ENCODE measurements at regions not wholly inside any gene's neighbourhood (a gene's known extent, or its start where the extent isn't known, plus 50 kb on each side); places are given as distances from the start of the nearest gene placed in this dataset.

DNA sequence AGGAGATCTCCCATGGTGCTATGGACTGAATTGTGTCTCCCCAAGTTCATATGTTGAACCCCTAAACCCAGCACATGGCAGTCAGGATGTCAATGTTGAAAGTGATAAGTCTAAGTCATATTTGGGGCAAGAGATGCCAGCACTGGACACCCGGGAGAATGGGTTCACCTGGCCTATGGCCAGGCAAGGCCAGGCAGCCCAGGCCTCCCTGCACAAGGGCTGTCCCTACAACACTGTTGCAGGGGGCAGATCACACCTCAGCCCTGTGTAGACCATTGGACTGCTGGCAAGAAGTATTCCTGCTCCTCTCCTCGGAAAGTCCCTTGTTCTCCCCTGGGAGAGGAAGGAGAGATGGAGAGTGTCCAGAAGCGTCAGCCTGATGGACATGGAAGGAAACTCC, 240.5 kb downstream of the GADD45G start:
- Histone ChIP-seq H3K27ac (ENCODE audit: extremely low read depth, low read depth, low read length) (no peak overlapping the region), H3K36me3 (ENCODE audit: control insufficient read depth in 2 of 2, insufficient read depth in 1 of 2, low read length in 2 of 2) (no peaks in the 10 kb centered on the region), H3K4me3 (ENCODE audit: low read depth, low read length) (no peak overlapping the region), H3K9me3 (ENCODE audit: control insufficient read depth, insufficient read depth, low read depth, low read length) (no peaks in the 10 kb centered on the region), H3K4me1 (ENCODE audit: control insufficient read depth, insufficient read depth, low read length) (no peaks in the 10 kb centered on the region)
- TF ChIP-seq BCL11A (tag by site-specific recombination; IDR thresholded peaks at IDR 0.05; ENCODE audit: low read depth), result no peak
- TF ChIP-seq ZBTB48 (tag by site-specific recombination; IDR thresholded peaks at IDR 0.05), result no peak
- no peak for TF ChIP-seq KLF17 (tag by site-specific recombination; IDR thresholded peaks at IDR 0.05)
- TF ChIP-seq ZXDB (tag by site-specific recombination; IDR thresholded peaks at IDR 0.05), result no peak
- TF ChIP-seq, protein P1, sequence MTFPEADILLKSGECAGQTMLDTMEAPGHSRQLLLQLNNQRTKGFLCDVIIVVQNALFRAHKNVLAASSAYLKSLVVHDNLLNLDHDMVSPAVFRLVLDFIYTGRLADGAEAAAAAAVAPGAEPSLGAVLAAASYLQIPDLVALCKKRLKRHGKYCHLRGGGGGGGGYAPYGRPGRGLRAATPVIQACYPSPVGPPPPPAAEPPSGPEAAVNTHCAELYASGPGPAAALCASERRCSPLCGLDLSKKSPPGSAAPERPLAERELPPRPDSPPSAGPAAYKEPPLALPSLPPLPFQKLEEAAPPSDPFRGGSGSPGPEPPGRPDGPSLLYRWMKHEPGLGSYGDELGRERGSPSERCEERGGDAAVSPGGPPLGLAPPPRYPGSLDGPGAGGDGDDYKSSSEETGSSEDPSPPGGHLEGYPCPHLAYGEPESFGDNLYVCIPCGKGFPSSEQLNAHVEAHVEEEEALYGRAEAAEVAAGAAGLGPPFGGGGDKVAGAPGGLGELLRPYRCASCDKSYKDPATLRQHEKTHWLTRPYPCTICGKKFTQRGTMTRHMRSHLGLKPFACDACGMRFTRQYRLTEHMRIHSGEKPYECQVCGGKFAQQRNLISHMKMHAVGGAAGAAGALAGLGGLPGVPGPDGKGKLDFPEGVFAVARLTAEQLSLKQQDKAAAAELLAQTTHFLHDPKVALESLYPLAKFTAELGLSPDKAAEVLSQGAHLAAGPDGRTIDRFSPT (tag by site-specific recombination; IDR thresholded peaks at IDR 0.05), result no peak
- ChIA-PET CTCF (no interaction called here), POLR2A (no interaction called here)

GRCh38 chr9:89845862-89846261, 241.1 kb downstream of the GADD45G start:
- TF ChIP-seq KLF8 (tag by site-specific recombination; IDR thresholded peaks at IDR 0.05) (no peak), ZNF701 (tag by site-specific recombination; IDR thresholded peaks at IDR 0.05) (no peak), ZNF792 (tag by site-specific recombination; IDR thresholded peaks at IDR 0.05) (no peak), KLF17 (tag by site-specific recombination; IDR thresholded peaks at IDR 0.05) (no peak), ZBTB48 (tag by site-specific recombination; IDR thresholded peaks at IDR 0.05) (no peak), ZNF311 (tag by site-specific recombination; IDR thresholded peaks at IDR 0.05; ENCODE audit: borderline replicate concordance) (no peak), ZNF830 (tag by site-specific recombination; IDR thresholded peaks at IDR 0.05; ENCODE audit: low read depth) (no peak), ZSCAN16 (tag by site-specific recombination; IDR thresholded peaks at IDR 0.05) (no peak), ZNF211 (tag by site-specific recombination; IDR thresholded peaks at IDR 0.05; ENCODE audit: low read depth) (no peak), ZBTB17 (tag by site-specific recombination; IDR thresholded peaks at IDR 0.05) (no peak), REPIN1 (tag by site-specific recombination; IDR thresholded peaks at IDR 0.05; ENCODE audit: low read depth) (no peak), ZNF433 (tag by site-specific recombination; IDR thresholded peaks at IDR 0.05; ENCODE audit: low read depth) (no peak), KLF10 (tag by site-specific recombination; IDR thresholded peaks at IDR 0.05) (no peak)
- TF ChIP-seq, protein P2, sequence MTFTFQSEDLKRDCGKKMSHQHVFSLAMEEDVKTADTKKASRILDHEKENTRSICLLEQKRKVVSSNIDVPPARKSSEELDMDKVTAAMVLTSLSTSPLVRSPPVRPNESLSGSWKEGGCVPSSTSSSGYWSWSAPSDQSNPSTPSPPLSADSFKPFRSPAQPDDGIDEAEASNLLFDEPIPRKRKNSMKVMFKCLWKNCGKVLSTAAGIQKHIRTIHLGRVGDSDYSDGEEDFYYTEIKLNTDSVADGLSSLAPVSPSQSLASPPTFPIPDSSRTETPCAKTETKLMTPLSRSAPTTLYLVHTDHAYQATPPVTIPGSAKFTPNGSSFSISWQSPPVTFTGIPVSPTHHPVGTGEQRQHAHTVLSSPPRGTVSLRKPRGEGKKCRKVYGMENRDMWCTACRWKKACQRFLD (tag by site-specific recombination; IDR thresholded peaks at IDR 0.05), result no peak
- TF ChIP-seq, protein P3, sequence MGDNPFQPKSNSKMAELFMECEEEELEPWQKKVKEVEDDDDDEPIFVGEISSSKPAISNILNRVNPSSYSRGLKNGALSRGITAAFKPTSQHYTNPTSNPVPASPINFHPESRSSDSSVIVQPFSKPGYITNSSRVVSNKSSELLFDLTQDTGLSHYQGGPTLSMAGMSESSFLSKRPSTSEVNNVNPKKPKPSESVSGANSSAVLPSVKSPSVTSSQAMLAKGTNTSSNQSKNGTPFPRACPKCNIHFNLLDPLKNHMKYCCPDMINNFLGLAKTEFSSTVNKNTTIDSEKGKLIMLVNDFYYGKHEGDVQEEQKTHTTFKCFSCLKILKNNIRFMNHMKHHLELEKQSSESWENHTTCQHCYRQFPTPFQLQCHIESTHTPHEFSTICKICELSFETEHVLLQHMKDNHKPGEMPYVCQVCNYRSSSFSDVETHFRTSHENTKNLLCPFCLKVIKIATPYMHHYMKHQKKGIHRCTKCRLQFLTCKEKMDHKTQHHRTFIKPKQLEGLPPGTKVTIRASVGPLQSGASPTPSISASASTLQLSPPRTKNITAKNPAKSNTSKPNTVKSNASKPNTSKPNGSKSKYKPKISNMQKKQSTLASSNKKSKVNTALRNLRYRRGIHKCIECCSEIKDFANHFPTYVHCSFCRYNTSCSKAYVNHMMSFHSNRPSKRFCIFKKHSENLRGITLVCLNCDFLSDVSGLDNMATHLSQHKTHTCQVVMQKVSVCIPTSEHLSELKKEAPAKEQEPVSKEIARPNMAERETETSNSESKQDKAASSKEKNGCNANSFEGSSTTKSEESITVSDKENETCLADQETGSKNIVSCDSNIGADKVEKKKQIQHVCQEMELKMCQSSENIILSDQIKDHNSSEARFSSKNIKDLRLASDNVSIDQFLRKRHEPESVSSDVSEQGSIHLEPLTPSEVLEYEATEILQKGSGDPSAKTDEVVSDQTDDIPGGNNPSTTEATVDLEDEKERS (tag by site-specific recombination; IDR thresholded peaks at IDR 0.05), result no peak
- TF ChIP-seq, protein P4, sequence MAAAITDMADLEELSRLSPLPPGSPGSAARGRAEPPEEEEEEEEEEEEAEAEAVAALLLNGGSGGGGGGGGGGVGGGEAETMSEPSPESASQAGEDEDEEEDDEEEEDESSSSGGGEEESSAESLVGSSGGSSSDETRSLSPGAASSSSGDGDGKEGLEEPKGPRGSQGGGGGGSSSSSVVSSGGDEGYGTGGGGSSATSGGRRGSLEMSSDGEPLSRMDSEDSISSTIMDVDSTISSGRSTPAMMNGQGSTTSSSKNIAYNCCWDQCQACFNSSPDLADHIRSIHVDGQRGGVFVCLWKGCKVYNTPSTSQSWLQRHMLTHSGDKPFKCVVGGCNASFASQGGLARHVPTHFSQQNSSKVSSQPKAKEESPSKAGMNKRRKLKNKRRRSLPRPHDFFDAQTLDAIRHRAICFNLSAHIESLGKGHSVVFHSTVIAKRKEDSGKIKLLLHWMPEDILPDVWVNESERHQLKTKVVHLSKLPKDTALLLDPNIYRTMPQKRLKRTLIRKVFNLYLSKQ (tag by site-specific recombination; IDR thresholded peaks at IDR 0.05; ENCODE audit: borderline replicate concordance), result no peak
- H3K36me3 ChIP-seq (ENCODE audit: control insufficient read depth in 2 of 2, insufficient read depth in 1 of 2, low read length in 2 of 2), result no peaks in the 10 kb centered on the region
- H3K9me3 ChIP-seq (ENCODE audit: control insufficient read depth, insufficient read depth, low read depth, low read length), result no peaks in the 10 kb centered on the region
- no peaks in the 10 kb centered on the region for H3K4me1 ChIP-seq (ENCODE audit: control insufficient read depth, insufficient read depth, low read length)
- H3K27ac ChIP-seq (ENCODE audit: extremely low read depth, low read depth, low read length), result no peak overlapping the region
- CTCF ChIA-PET, result no interaction called here
- H3K4me3 ChIP-seq (ENCODE audit: low read depth, low read length), result no peak overlapping the region
- POLR2A ChIA-PET, result no interaction called here
